Daoy (cell line): ENCODE measurements at regions not wholly inside any gene's neighbourhood (a gene's known extent, or its start where the extent isn't known, plus 50 kb on each side); places are given as distances from the start of the nearest gene placed in this dataset.
A peak's percentile ranks its signal among the peaks of the same experiment; 100 is the strongest.

Experiments
- DNase-seq: peaks from one replicate; pipeline ENCODE4 v3.0.0-alpha.2; 2015; ENCODE audit warnings: low read depth

DNA sequence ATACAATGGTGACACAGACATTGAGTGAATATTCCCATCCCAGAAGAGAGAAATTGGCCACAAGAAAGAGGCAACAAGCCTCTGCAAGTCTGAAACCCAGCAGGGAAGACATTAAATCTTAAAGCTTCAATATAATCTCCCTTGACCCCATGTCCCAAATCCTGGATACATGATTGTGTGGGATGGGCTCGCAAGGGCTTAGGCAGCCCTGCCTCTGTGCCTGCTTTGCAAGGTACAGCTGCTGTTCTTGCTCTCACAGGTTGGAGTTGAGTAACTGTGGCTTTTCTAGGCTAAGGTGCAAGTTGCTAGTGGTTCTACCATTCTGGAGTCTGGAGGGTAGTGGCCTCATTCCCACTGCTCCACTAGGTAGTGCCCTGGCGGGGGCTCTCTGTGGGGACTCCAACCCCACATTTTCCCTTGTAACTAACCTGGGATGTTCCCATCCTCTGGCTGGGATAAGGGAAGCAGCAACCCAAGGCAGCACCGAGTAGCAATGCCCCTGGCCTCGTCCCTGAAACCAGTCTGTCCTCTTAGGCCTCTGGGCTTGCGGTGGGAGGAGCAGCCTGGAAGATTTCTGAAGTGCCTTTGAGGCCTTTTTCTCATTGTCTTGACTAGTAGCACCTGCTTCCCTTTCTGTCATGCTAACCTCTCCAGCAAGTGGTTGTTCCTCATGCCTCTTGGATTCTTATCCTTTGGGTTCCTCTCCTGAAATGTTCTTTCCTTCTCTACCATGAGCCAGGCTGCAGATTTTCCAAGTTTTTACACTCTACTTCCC lies 90.0 kb downstream of the FAM174B start:
- no peak for DNase-seq

DNA sequence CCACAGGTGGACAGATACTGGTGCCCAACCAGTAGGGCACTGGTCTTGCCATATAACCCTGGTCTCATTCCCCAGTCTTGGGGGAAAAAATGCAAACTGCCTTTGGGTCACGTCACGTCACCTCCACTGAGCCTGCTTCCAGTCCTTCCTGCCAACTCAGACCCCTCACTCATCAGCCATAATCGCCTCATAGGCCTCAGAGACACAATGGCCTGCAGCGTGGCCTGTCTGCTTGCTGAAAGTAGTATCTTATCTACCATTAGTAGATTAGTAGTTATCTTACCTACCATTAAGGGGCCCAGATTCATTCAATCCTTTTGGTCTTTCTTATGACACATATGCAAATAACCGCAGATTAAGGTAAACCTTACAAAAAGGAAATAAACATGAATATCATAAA lies 93.8 kb downstream of the FAM174B start:
- DNase-seq: no peak

DNA sequence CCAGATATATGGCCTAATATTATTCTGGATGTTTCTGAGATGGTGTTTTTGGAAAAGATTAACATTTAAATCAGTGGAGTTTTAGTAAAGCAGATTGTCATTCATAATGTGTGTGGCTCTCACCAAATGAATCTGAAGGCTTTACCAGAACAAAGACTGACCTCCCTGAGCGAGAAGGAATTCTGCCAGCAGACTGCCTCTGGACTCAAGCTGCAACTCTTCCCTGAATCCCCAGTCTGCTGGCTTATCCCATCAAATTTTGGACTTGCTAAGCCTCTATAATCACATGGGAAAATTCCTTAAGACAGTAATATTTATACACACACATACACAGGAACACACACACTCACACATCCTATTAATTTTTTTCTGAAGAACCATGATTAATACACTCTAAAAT lies 102.3 kb downstream of the FAM174B start:
- DNase-seq: no peak

DNA sequence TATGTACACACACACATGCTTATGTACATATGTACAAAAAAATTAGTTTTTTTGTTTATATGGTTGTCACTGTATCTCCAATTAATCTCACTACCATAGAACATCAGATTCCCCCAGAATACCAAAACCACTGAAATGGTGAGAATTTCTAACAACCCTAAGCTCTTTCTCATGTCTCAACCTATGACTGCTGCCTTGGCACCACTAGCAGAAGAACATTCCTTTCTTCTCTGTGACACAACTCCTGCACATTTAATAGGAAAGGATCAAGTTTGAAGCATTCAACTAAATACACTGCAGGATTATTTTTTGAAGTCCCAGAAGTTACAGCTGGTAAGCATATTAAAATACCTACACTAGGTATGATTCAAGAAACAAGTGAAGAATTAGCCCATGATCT lies 109.6 kb downstream of the FAM174B start:
- DNase-seq: no peak

DNA sequence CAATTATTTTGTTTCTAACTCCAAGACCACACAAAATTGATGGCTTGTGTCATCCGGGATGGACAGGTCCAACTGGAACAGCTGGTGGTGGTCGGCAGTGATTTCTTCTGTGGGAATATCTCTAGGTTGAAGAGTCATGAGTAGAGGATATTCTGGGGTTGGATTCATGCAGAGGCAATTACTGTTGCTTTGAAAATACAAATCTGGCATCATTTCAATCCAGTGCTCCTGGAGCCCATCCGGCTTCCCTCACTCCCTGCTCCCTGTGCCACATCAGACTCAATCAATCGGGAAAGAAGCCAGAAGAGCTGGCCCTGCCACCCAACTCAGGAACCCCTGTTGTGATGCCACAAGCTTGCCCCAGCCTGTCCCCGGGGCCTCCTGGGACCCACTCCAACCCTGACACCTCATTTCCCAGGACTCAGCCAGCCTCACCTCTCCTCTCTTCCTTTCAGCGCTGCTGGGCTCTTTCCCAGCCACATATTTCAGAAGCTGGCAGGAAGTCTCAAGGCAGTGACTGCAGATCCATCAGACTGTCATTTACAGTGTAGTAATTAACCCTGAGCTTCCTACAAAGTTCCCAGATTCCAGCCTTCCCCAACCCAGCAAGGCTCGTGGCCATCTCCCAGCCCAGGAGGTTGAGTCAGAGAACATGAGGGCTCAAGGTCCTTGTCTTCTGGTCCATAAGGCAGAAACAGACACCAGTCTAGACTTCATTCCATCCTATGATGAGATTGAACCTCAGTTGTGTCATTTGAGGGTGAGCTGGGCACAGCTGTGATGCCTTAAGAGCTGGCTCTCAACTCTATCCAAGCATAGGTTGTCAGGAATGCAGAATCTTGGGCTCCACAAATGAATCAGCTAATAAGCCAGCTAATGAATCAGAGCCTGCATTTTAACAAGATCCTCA lies 114.0 kb downstream of the FAM174B start:
- DNase-seq: no peak

DNA sequence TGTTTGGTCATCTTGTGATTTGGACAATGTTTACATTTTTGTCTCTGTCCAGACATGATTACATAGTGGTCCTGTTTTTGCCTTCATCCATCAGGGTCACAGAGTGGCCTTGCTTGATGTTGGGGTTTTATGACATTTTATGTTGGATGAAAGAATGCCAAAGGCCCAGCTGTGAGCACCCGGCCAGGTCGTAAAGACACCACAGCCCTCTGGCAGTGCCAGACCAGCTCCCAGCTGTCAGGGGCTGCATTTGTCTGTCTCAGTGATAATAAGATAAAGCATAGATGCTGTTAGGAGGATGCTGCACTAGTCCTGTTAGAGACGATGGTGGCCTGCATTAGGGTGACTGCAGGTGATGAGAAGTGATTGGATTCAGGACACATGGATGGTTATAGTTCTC lies 117.5 kb downstream of the FAM174B start:
- no peak for DNase-seq

DNA sequence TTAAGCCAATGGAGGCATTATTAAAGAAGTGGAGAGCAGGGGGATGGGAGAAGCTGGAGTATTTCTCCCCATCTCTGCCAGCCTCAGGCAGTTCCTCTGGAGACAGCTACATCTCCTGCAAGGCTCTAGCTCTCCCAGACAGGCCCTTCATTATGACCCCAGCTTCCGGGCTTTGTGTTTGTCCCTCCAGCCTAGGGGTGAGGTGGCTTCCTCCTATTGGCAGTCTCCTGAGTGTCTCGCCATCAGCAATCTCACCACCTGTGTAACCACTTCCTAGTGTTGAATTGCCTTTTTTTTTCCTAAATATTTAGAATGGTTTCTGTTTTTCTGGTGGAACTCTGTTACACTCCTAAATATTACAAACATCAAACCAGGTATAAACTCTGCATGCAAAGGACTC lies 122.3 kb downstream of the FAM174B start:
- DNase-seq: no peak

DNA sequence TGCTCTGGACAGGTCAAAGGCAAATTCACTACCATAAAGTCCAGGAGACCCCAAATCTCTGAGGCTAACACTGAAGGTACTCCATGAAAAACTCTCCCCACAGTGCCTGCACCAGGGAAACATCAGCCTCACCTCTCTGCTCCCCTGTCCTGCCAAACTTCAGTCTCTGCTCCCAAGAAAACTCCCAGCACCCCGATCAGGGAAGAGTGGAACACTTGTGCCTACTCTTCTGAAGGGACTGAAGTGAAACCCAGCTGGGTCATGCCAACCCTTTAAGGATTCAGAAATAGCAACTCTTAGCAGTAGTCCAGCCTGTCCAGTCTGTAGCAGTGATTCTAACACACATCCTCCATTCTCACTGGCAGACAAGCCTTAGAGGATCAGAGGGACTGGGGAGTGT lies 124.2 kb downstream of the FAM174B start:
- DNase-seq: no peak

DNA sequence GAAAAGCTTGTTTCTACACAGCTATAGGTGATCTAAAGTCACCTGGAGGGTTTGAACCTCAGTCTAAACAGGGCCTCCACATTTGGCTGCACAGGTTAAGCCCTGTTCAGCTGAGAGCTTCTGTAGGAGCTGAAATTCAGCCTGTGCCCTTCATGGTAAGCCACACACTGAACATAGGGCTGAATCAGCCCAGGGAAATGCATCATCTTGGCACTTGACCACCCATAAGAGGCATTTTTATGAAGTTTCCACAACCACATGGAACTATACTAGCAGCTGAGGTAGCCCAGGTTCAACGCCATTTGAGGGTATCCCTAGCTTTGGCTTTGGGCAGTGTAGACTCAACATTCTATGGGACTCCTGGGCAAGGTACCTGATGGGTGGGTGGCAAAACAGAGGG lies 126.8 kb downstream of the FAM174B start:
- peak; percentile 40 for DNase-seq

DNA sequence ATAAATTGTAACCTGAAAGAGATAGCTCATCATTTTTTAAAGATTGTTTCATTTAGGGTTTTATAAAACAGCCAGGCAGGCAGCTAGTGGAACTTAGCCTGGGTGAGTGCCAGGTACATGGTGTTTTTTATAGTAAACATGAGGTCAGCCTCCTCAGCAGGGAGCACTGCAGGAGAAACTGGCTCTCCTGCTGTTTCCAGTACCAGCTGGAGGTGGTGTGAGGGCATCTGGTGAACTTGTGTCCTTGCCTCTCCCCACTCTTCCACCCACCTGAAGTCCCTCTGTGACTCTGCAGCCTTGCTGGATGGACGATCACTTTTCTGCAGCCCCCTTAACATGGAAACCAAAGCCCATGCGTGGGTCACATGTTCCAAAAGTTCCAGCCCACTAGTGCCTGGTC lies 128.4 kb downstream of the FAM174B start:
- peak; percentile 30 for DNase-seq

DNA sequence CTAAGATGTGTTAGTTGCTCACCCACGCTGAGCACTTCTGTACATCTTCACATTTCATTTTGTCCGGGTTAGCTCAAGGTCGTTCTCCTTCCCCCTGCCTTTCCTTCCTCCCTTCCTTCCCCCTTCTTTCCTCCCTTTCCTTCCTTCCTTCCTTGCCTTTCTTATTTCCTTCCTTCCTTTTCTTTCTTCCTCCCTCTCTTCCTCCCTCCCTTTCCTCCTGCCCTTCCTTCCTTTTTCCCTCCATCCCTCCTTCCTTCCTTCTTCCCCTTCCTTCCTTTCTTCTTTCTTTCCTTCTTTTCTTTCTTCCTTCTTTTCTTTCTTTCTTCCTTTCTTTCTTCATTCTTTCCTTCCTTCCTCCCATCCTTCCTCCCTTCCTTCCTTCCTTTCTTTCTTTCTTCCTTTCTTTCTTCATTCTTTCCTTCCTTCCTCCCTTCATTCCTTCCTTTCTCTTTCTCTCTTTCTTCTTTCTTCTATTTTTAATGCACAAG lies 129.8 kb downstream of the FAM174B start:
- no peak for DNase-seq

DNA sequence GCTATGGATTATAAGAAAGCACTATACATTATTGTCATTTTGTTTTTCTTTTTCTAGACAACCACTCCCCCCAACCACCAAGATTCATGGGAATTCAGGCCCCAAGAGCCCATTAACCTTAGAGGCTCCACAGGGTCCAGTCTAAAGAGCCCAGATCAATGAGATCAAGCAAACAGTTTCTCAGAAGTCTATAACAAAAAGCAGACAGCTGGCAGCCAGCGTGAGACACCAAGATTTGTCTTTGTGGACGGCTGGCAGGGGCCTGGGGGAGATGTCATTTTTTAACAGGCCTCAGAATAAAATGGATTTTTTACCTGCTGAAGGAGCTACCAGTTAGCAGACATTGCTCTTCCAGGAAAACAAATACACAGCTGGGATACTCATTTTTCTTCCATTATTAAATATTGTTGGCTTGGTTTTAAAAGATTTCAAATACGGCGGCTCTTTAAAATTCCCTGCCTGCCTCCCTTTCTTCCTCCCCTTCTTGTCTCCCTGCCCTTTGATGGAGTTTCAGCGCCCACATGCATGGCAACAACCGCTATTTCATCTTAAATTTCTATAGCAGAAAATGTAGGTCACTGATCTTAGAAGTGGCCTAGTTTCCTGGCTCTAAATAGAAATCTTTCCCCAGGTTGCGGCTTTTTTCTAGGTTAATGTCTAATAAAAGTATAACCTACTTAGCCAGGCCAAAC lies 130.6 kb downstream of the FAM174B start:
- no peak for DNase-seq

DNA sequence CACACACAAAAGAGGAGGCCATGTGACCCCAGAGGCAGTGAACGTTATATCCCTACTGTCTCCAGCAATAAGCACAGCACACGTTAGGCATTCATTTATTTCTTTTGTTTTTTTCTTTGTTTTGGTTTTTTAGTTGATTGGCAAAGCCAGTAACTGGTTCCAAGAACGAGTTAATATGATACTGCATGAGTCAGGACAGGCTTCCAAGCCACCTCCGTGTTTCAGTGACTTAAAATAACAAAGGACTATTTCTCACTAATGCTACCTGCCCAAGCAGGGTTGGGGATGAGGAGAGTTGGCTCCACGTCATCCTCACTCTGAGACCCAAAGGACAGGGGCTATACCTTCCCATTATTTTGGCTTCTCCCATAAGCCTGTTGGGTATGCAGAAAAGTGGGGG lies 130.5 kb downstream of the ST8SIA2 start:
- DNase-seq: peak; percentile 9

DNA sequence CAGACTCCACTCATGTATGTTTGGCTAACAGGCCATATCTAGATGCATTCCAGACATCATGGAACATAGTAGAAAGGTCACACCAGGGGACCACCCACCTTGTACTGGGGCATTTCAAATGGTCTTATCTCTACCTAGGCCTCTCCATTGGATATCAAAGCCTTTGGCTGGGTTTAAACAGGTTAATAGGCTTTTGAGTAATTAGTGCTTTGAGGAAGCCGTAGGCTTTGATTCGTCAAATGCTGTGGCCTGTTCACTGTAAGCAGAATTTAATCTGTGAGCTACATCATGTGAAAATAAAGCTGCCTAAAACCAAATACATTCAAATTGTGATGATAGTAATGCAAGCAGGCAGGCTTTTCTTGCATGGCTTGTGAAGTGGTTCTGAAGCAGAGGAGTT lies 129.5 kb downstream of the ST8SIA2 start:
- DNase-seq: no peak

DNA sequence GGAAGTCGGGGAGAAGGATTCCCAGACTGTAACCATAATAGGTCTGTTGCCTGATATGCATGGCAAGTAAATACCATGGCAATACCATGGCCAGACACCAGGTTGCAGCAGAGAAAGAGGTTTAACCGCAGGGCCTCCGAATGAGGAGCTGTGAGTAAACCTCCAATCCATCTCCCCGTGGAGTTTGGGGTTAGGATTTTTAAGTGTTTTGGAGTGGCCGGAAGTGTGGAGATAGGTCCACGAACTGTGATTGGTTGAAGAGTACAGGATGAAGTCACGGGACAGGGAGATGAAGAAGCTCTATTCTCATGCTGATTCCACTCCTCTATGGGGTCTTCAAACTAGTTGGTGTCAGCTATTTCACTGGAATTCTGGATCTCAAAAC lies 127.9 kb downstream of the ST8SIA2 start:
- DNase-seq: peak; percentile 75

DNA sequence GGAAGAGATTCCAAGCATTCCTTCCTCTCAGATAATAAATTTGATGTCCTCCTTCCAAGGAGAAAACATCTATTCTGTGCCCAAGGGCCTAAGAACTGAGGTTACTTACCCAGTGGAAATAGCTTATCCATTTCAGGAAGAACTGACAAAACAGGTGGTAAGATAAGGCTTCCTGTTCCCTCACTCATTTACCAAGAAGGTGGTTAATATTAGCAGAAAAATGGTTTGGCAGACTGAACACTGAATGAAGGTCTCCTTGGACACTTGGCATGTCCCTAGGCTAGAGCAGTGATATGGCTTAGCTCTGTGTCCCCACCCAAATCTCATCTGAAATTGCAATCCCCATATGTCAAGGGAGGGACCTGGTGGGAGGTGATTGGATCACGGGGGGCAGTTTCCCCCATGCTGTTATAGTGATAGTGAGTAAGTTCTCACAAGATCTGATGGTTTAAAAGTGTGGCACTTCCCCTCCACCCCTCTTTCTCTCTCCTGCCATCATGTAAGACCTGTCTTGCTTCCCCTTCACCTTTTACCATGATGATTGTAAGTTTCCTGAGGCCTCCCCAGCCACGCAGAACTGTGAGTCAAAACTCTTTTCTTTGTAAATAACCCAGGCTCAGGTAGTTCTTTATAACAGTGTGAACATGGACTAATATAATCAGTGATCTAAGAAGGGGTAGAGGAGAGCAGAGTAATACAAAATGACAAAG lies 127.4 kb downstream of the ST8SIA2 start:
- DNase-seq: no peak

DNA sequence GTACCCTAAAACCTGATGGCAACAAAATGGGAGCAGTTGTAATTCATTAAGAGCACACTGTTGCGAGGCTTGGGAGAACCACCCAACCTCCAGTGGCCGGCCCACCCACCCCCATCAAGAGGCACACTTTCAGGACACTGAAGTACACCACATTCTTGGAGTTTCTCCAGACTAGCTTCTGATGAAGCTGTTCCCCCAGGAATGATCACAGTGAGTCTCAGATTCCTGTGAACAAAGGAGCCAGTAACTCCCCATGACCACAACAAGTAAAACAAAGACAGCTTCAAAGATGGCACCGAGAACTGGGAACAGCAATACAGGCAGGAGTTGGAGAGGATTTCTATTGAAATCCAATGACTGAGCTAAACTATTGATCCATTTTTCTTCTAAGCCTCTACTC lies 126.0 kb downstream of the ST8SIA2 start:
- DNase-seq: peak; percentile 10
